Epithelial cell of proximal tubule (primary cell): ENCODE measurements at regions not wholly inside any gene's neighbourhood (a gene's known extent, or its start where the extent isn't known, plus 50 kb on each side); places are given as distances from the start of the nearest gene placed in this dataset.
"Not testable (repeated sequence)": the region's sequence is repeated elsewhere in the genome, so short reads cannot be mapped to it uniquely, and the experiment has no call there.

Experiments
- DNase-seq: peaks from one replicate; pipeline ENCODE4 v3.0.0-alpha.2; 2011; ENCODE audit warnings: low read depth
- H3K4me3 ChIP-seq: 2 replicates; pipeline ENCODE4 v1.5.1; 2011; ENCODE audit warnings: low read depth, mild to moderate bottlenecking, low read length
- CTCF ChIP-seq: conservative IDR thresholded peaks from 2 replicates; pipeline ENCODE4 v1.5.1; 2012; ENCODE audit warnings: low read depth, mild to moderate bottlenecking, low read length

GRCh38 chr2:56589194-56589593 lies 405.4 kb downstream of the CCDC85A start:
- TF ChIP-seq CTCF: no peak
- no peak for DNase-seq
- H3K4me3 ChIP-seq: no peak overlapping the region

GRCh38 chr2:56589835-56590234 lies 406.0 kb downstream of the CCDC85A start:
- DNase-seq: no peak
- no peak for TF ChIP-seq CTCF
- no peak overlapping the region for H3K4me3 ChIP-seq

- H3K4me3 ChIP-seq: no peak overlapping the region
- DNase-seq: no peak
- no peak for TF ChIP-seq CTCF
These were observed 406.8 kb downstream of the CCDC85A start for GRCh38 chr2:56590611-56591010.

GRCh38 chr2:56606086-56606485 lies 422.3 kb downstream of the CCDC85A start:
- not testable (repeated sequence) for DNase-seq, H3K4me3 ChIP-seq

DNA sequence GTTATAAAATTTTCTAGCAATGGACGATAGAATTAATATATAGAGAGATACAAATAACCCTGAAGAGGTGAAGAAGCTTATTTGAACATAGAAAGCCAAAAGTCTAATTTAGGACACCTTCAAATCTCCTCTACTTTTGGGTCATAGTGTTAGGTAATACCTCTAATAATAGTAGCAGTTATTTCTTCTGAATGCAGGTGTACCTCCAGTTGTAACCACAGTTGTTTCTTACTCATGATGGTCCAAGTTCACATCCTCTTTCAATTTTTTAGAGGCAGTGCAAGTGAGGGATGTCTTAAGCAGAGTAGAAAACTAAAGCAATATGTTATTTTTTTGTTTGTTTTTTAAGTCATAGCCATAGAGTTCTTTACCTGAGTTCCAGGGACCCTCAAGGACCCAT lies 429.5 kb downstream of the CCDC85A start:
- no peak overlapping the region for H3K4me3 ChIP-seq
- DNase-seq: no peak
- TF ChIP-seq CTCF: no peak

DNA sequence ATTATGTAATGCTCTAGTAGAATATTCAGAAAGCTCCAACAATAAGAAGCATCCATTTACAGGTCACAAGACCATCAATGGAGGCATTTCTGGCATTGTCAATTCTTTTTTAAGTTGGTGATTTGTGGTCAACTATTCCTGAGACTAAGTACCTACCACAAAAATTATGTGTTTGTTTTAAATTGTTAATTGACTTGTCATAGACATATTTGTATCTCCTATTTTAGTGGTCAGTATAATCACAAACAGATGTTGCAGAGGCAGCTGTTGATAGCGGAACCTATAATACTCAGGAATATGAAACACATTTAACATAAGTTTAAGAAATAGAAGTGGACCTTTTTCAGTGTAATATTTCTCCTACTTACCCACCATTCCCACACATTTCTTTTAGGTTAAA lies 430.1 kb downstream of the CCDC85A start:
- H3K4me3 ChIP-seq: no peak overlapping the region
- TF ChIP-seq CTCF: no peak
- DNase-seq: no peak

GRCh38 chr2:56615760-56616159 lies 432.0 kb downstream of the CCDC85A start:
- no peak for DNase-seq
- TF ChIP-seq CTCF: no peak
- no peak overlapping the region for H3K4me3 ChIP-seq

DNA sequence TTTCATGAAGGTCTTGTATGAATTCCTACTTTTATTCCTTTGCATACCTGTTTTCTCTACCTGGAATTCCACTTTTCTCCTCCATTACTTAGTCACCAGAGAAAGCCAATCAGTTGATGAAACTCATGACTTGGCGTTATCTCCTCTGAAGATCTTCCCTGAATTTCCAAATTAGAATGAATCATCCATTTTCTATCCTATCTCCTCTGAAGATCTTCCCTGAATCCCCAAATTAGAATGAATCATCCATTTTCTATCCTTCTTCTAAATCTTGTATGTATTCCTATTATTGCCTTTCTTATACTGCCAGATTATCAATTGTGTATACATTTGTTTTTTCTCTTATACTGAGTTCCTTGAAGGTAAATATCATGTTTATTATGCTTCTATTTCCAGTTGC lies 440.4 kb downstream of the CCDC85A start:
- H3K4me3 ChIP-seq: no peak overlapping the region
- TF ChIP-seq CTCF: no peak
- no peak for DNase-seq
